Erythroblast (primary cell): ENCODE measurements at regions not wholly inside any gene's neighbourhood (a gene's known extent, or its start where the extent isn't known, plus 50 kb on each side); places are given as distances from the start of the nearest gene placed in this dataset.

ENCODE experiments used
- GATA1 ChIP-seq: IDR thresholded peaks from 2 replicates; pipeline ENCODE4 v1.6.1; 2011; ENCODE audit warnings: low read depth, mild to moderate bottlenecking, control low read depth, low read length, moderate library complexity
- POLR2A ChIP-seq: IDR thresholded peaks from 2 replicates; pipeline ENCODE4 v1.6.1; 2011; ENCODE audit warnings: mild to moderate bottlenecking, low read length

DNA sequence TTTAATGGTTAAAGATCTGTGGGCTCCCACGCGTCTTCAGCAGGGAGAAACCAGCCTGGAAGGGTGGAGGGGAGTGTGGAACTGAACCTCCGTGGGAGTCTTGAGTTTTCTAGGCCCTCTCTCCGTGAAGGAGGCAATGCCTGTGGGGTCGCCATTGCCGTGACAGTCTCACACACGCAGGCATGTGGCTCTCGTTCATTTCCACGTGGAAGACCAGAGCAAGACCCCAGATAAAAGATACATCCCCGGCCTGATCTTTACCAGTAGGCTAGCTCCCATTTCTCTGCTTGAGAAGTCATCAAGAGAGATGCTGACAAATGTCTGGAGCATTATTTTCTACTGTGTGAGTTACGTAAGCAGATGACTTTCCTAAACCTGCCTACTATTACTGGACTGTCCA is 491.7 kb upstream of the LMO3 start:
- TF ChIP-seq POLR2A: no peak
- no peak for TF ChIP-seq GATA1
